GM21526 (cell line): ENCODE measurements at regions not wholly inside any gene's neighbourhood (a gene's known extent, or its start where the extent isn't known, plus 50 kb on each side); places are given as distances from the start of the nearest gene placed in this dataset.

Experiments
- ATAC-seq: cut with Tn5 transposase; IDR thresholded peaks from one replicate; pipeline ENCODE4 v1.9.1; 2021; ENCODE audit warnings: moderate library complexity; ENCODE audit not compliant: unreplicated experiment, low FRiP score

DNA sequence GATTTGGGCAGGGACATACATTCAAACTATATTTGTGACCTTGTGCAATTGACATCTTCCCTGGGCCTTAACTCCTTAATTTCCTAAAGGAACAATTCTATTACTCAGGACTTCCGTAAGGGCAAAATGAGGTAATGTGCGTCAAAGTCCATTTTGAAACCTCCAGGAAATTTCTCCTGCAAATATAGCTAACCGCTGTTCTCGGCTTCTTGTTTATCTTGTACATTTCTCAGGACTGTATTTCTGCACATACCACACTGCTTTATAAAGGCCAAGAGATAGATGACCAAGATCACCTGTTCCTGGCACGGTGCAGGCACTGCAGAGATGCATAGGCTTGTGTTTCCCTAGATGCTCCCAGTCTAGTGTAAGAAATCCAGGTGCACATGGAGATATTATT lies 1009.4 kb downstream of the BCL11B start:
- no peak for ATAC-seq

DNA sequence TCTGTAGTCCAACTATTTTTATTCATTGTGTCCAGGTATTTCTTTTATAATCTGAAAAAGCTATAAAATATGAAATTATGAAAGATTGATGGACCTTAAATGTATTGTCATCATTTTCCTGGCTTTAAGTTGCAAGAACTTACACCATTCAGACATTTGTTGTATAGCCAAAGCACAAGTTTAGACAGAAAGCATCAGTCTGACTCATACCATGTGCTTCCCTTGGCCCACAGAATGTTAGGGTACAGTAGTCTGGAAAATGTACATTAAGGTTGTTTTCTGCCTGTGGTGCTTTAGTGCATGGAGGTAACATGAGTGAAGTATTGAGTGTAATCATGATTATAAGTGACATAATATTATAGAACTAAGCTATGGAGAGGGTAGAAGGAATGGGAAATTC lies 1002.5 kb downstream of the BCL11B start:
- ATAC-seq, result no peak

- no peak for ATAC-seq
Measured at GRCh38 chr14:98270201-98270600, 1001.8 kb downstream of the BCL11B start.

DNA sequence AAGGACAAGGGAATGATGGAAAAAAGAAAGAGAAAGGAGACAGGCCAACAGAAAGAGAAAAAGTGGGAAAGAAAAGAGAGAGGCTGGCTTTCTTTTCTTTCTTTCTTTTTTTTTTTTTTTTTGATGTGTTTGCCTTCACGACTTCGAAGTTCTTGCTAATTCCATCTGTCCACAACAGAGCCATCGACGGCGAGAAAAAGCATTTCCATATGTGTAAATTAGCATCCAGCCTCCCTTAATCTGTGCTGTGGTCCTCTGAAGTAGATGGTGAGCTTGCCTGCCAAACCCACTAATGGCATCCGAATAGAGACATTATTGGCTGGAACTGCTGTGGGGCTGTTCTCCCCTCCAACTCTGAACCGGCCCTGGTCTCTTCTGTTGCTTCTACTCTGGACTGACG lies 997.4 kb downstream of the BCL11B start:
- ATAC-seq, result no peak

GRCh38 chr14:98278800-98279199 lies 993.2 kb downstream of the BCL11B start:
- no peak for ATAC-seq

DNA sequence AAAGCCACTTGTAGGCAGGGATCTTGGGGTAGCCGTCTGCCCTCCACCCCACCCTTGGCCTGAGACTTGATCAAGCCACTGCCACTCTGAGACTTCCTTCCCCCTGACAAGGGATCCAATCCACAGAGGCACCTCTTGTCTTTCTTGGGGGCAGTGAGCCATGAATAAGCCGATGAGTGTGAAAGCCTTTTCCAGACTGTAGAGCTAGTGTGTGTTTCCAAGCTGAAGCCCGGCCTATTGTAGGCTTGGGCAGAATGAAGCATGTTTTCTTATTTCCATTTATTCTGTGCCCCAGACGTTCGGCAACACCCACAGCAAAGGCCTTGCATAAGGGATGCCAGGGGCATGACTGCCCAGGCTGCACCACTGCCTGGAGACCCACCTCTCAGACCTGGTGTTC lies 991.6 kb downstream of the BCL11B start:
- ATAC-seq, result no peak

DNA sequence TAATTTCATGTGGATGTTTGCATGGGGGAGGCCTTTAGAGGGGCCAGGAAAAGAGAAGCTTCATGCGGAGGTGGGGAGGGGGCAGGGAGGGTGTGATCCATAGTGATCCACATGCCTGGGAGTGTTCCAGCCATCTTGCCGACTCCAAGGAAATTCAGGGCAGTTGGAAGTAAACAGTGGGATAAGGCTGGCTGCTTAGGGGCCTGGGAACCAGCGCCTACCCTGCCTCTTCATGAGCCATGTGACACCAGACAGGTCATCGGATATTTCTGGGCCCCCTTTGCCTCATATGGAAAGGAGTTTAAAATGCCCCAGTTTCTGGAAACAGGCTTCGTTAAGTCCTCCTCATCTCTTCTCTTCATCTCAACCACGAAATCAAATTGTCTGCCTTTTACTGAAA lies 983.2 kb downstream of the BCL11B start:
- ATAC-seq, result no peak

- no peak for ATAC-seq
Measured at GRCh38 chr14:98290596-98290995, 981.4 kb downstream of the BCL11B start.

DNA sequence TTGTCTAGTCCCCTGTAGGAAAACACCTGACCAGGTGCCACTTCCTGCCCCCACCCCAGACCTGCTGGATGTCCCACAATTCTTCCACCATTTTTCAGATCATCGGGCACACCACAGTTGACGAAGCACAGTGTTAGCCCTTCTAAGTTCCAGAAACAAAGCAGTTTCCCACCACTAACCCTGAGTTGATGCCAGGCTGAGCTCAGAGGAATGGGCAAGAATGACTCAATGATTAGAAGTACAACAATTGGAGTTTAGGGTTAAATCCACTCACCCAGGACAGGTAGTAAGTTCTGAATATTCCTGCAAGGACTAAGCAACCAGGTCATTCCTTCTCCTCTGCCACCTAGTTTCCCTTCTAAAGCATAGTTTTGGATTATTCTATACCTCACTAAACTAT lies 979.8 kb downstream of the BCL11B start:
- ATAC-seq, result no peak

- ATAC-seq, result no peak
Measured at GRCh38 chr14:98293576-98293975, 978.4 kb downstream of the BCL11B start.

DNA sequence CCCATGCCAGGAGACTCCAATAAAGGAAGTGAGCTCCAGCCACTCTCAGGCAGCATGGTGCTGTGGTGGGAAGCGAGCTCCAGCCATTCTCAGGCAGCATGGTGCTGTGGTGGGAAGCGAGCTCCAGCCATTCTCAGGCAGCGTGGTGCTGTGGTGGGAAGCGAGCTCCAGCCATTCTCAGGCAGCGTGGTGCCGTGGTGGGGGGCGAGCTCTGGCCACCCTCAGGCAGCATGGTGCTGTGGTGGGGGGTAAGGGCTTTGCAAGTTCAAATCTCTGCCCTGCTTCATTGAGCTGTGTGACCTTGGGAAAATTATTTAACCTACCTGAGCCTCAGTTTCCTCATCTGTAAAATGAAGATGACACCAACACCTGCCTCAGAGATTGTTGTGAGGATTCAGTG lies 975.1 kb downstream of the BCL11B start:
- no peak for ATAC-seq

- ATAC-seq, result no peak
Measured at GRCh38 chr14:98297567-98297966, 974.4 kb downstream of the BCL11B start.

GRCh38 chr14:98298481-98299244 lies 973.3 kb downstream of the BCL11B start:
- ATAC-seq, result no peak

GRCh38 chr14:98301681-98302080 lies 970.3 kb downstream of the BCL11B start:
- no peak for ATAC-seq

- ATAC-seq, result no peak
Measured at GRCh38 chr14:98304574-98304973, 967.4 kb downstream of the BCL11B start.

GRCh38 chr14:98309591-98309990 lies 962.4 kb downstream of the BCL11B start:
- no peak for ATAC-seq

DNA sequence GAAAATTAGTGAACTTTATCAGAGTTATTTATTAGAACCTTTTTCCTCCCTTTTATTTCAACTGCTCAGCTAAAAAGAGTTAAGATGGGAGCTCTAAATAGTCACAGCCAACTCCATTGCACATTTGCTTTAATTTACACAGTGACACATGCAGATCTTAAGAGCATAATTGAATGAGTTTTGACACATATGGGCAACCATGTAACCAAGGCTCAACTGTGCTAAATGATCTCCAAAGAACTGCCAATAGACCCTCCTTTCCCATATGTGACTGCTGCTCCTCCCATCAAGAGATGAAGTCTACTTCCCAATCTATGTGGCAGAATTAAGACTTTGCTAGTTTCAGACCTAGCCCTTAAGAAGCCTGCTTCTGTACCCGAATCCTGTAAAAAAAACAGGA lies 960.0 kb downstream of the BCL11B start:
- no peak for ATAC-seq

DNA sequence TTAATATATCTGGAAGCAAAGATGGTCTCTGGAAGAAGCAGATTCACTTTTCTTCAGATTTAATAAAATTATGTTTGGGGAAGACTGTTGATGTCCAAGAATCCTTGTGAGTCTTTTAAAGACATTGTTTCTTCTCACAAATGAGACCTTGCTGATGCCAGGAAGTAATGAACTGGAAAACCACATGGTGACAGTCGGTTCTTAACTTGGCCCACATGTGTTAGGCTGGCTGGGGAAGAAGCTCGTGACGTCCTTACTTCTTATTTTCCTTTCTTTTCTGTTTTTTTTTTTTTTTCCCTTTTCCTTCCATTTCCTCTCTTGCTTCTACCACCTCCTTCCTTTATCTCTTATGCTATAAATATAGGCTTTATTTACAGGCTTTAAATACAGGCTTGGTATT lies 950.2 kb downstream of the BCL11B start:
- ATAC-seq, result no peak

DNA sequence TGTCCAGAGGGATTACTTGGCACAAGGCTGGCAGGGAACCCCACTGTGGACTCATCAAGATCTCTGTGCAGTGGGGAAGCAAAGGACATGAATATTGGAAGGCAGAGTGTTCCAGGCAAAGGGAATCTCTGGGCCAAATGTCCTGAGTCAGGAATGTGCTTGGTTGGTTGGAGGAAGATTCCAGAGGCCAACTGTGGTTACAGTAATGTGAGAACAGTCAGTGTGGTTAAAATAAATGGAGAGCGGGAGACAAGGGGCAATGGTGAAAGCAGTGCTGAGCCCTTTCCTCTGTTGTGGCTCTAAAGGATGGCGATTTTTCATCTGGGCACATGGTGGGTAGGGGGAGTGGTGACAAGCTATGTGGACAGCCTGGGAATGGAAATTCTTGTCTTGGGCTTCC lies 948.2 kb downstream of the BCL11B start:
- no peak for ATAC-seq

DNA sequence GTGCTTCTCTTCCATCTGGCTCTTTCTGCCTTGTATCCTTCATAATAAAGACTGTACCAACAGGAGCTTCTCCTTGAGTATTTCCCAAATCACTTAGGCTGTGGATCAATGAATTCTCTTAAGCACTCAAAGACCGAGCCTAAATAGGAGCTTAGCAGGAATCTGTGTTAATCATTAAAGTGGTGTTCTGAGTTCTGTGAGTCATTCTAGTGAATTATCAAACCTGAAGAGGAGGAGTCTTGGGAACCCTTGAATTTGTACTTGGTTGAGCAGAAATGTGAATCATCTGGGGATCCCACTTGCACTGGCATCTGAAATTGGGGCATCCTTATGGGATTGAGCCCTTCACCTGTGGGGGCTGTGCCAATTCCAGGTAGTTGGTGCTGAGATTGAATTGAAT lies 946.2 kb downstream of the BCL11B start:
- no peak for ATAC-seq

- no peak for ATAC-seq
Measured at GRCh38 chr14:98328496-98328895, 943.5 kb downstream of the BCL11B start.

GRCh38 chr14:98334186-98334585 lies 937.8 kb downstream of the BCL11B start:
- no peak for ATAC-seq

DNA sequence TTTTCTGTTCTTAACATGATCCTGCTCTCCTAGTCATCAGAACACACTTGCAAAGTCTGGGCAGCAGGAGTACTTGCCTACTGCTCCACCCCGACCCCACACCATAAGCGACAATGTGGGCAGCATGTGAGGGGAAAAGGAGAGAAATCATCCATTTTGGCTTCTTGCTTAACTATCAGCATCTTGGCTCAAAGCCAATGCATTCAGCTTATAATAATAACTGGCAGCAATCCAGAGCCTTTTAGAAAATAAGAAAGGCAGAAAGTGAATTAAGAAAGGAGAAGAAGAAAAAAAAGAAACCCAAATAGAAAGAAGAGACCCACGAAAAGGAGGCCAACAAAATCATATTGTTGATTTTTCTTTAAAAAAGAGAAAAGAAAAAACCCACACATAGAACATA lies 930.8 kb downstream of the BCL11B start:
- no peak for ATAC-seq
